ENCODE measurements at regions not wholly inside any gene's neighbourhood (a gene's known extent, or its start where the extent isn't known, plus 50 kb on each side); places are given as distances from the start of the nearest gene placed in this dataset.

DNA sequence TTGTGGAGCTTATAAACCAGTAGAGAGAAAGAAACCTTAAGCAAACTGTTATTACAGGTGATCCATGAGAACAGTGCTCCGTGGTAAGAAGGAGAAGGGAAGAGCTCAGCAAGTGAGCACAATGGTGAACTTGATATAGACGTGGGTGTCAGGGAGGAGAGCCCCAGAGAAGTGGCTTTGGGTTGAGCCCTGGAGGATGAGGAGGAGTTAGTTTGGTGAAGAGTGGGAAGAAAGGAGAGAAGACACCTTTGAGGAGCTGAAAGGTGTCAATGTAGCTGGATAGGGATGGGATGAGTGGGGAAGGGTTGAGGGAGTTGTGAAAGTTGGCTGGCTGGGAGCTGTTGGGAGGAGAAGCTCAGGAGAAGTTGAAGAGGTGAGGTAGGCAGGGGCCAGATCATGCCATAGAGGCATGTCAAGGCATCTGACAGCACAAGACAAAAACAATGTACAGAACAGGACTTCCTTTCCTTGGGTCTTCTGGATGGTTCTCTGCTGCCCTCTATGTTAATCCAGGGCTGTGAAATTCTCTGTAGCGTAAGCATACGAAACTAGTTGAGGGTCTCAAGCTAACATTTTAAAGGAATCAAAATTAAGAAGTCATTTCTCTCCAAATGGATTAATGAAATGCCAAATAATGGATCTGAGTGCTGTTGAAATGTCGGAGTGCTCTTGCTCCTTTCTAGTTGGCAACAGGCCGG, 501.9 kb downstream of the KDM4C start:
- H3K4me3 ChIP-seq (ENCODE audit: low read depth, low read length): no peak overlapping the region
- peak; percentile 15 for DNase-seq (ENCODE audit: low read depth)
- TF ChIP-seq, protein P1, sequence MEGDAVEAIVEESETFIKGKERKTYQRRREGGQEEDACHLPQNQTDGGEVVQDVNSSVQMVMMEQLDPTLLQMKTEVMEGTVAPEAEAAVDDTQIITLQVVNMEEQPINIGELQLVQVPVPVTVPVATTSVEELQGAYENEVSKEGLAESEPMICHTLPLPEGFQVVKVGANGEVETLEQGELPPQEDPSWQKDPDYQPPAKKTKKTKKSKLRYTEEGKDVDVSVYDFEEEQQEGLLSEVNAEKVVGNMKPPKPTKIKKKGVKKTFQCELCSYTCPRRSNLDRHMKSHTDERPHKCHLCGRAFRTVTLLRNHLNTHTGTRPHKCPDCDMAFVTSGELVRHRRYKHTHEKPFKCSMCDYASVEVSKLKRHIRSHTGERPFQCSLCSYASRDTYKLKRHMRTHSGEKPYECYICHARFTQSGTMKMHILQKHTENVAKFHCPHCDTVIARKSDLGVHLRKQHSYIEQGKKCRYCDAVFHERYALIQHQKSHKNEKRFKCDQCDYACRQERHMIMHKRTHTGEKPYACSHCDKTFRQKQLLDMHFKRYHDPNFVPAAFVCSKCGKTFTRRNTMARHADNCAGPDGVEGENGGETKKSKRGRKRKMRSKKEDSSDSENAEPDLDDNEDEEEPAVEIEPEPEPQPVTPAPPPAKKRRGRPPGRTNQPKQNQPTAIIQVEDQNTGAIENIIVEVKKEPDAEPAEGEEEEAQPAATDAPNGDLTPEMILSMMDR (conservative IDR thresholded peaks at IDR 0.05; ENCODE audit: low read depth, low read length): peak; percentile 37

DNA sequence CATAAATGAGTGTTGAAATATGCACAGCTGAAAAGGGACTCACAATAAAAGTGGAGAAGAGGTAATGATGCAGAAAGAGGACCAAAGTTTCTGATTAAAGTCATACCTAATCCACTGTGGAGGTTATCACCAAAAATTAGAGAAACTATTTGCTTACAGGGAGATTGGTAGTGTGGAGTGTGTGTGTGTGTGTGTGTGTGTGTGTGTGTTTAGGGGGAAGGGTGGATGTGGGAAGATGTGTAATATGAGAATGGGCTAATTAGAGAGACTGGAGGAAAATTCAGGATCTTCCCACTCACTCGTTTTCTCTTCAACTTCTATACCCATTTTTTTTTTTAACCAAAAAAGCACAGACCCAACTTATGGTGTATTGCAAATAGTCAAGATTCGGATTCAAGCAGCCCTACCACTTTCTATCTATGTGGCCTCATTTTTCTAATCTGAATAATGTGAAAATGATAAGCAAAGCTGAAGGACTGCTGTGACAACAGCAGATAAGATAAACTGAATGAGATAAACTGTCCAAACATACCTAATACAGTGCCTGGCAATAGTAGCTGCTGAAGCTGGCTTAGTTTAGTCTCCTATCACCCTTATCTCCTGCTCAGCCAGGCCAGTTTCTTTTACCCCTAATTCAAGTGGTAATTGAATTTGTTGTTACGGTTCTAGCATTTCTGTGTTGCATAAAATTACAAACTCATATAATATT, 501.1 kb downstream of the KDM4C start:
- TF ChIP-seq, protein P1 (conservative IDR thresholded peaks at IDR 0.05; ENCODE audit: low read depth, low read length): no peak
- no peak overlapping the region for H3K4me3 ChIP-seq (ENCODE audit: low read depth, low read length)
- DNase-seq (ENCODE audit: low read depth): no peak

DNA sequence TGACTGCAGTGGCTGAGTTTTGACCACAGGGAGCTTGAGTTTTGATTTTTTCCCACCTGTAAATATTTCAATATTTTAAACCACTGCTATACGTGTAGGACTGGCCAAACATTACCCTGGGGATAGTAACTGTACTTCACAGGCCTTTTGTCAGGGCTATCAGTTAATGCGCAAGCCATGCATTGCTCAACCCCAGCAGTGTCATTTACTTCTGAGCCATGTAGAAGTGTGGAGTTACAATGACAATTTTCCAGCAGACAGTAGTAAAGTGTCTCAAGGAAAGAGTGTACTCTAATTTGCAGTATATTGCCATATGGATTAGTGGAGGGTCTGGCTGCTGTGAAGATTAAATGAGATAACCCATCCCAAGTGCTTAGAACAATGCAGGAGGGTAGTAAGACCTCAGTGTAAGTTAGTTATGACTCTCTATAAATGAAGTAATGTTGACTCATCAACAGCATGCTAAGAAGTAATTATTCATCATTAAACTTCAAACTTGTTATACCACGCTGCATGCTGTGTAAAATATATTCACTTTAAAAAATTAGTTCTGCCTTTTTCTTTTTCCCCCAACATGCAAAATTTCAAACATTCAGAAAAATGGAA, 489.2 kb downstream of the KDM4C start:
- TF ChIP-seq, protein P1 (conservative IDR thresholded peaks at IDR 0.05; ENCODE audit: low read depth, low read length): no peak
- no peak overlapping the region for H3K4me3 ChIP-seq (ENCODE audit: low read depth, low read length)

DNA sequence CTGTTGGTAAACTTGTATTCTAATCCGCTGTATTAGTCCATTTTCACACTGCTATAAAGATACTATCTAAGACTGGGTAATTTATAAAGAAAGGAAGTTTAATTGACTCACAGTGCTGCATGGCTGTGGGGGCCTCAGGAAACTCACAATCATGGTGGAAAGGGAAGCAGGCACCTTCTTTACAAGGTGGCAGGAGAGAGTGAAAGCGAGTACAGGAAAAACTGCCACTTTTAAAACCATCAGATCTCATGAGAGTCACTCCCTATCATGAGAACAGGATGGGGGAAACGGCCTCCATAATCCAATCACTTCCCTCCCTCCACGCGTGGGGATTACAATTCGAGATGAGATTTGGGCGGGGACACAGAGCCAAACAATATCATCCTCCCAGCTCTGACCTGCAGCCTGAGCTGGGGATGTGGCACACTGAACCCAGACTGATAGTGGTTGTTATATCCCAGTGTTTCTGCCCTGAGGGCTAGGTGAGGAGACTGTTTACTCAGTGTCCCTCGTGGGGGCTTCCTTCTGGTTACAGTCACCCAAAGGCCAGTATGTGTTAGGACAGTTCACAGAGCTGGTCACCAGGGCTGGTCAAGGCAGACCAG, 488.3 kb downstream of the KDM4C start:
- H3K4me3 ChIP-seq (ENCODE audit: low read depth, low read length): no peak overlapping the region
- DNase-seq (ENCODE audit: low read depth): no peak
- TF ChIP-seq, protein P1 (conservative IDR thresholded peaks at IDR 0.05; ENCODE audit: low read depth, low read length): no peak

More for the DNA sequence above, 489.2 kb downstream of the KDM4C start:
- no peak for DNase-seq (ENCODE audit: low read depth)

DNA sequence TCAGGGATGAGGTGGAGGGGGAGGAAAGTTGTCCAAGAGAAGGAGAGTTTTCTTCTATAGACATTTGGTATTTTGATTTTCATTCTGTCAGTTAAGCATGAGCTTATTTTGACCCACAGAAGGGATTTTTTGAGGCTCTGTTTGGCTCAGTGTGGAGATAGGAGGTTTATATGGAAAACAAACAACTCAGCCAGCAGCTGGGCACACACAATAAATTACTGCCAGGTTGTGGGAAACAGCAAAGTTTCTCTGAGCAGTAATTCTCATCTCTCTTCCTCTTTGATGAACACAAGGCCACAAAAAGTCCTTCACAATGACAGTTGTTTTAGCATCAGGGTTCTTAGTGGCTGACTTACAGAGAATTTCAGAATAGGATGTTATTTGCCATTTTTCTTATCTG, 486.1 kb downstream of the KDM4C start:
- H3K4me3 ChIP-seq (ENCODE audit: low read depth, low read length): no peak overlapping the region
- TF ChIP-seq, protein P1 (conservative IDR thresholded peaks at IDR 0.05; ENCODE audit: low read depth, low read length): no peak
- DNase-seq (ENCODE audit: low read depth): no peak

DNA sequence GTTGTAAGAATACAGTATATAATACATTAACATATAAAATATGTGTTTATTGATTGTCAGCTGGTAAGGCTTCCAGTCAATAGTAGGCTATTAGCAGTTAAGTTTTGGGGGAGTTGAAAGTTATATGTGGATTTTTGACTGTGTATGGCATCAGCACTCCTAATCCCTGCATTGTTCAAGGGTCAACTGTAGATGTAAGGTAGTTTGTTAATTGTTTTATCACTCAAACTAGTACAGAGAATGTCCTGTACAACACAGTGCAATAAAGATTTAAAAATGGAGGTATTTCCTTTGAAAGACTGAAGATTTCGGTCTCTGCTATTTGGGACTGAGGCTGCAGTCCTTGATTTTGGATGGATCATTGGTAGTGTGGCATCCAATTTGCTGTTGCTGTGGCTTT, 484.4 kb downstream of the KDM4C start:
- TF ChIP-seq, protein P1 (conservative IDR thresholded peaks at IDR 0.05; ENCODE audit: low read depth, low read length): no peak
- no peak overlapping the region for H3K4me3 ChIP-seq (ENCODE audit: low read depth, low read length)

More for the DNA sequence above, 484.4 kb downstream of the KDM4C start:
- no peak for DNase-seq (ENCODE audit: low read depth)

Data from choroid plexus epithelial cell (primary cell).